Ectodermal cell (in vitro differentiated cells): ENCODE measurements at regions not wholly inside any gene's neighbourhood (a gene's known extent, or its start where the extent isn't known, plus 50 kb on each side); places are given as distances from the start of the nearest gene placed in this dataset.

Experiments used
- H3K27ac ChIP-seq: 2 replicates; pipeline ENCODE4 v1.7.0; 2013; ENCODE audit warnings: mild to moderate bottlenecking, low read depth, low read length; ENCODE audit not compliant: insufficient read depth, poor library complexity, severe bottlenecking
- H3K27me3 ChIP-seq: 2 replicates; pipeline ENCODE4 v1.7.0; 2013; ENCODE audit warnings: mild to moderate bottlenecking, low read length; ENCODE audit not compliant: insufficient read depth, control insufficient read depth, poor library complexity, severe bottlenecking
- H3K36me3 ChIP-seq: one replicate; pipeline ENCODE4 v1.7.0; 2013; ENCODE audit warnings: low read length; ENCODE audit not compliant: control insufficient read depth, insufficient read depth
- H3K4me1 ChIP-seq: one replicate; pipeline ENCODE4 v1.7.0; 2013; ENCODE audit warnings: low read length; ENCODE audit not compliant: control insufficient read depth, insufficient read depth
- H3K4me3 ChIP-seq: 2 replicates; pipeline ENCODE4 v1.7.0; 2013; ENCODE audit warnings: low read depth, low read length, control low read depth; ENCODE audit not compliant: insufficient read depth
- H3K9me3 ChIP-seq: 2 replicates; pipeline ENCODE4 v1.7.0; 2013; ENCODE audit warnings: mild to moderate bottlenecking, low read length, moderate library complexity; ENCODE audit not compliant: control insufficient read depth
- WGBS, 2 experiments: methylation state at CpG; one replicate each; pipeline ENCODE4 v1.1.7; 2013; ENCODE audit warnings: missing lambda C conversion rate in 2 of 2; 5-methylcytosine and 5-hydroxymethylcytosine counted together

- Histone ChIP-seq H3K36me3 (no peaks in the 10 kb centered on the region), H3K27me3 (no peaks in the 10 kb centered on the region), H3K4me3 (no peak overlapping the region), H3K4me1 (no peaks in the 10 kb centered on the region), H3K27ac (no peak overlapping the region), H3K9me3 (no peaks in the 10 kb centered on the region)
- 92 to 93% methylated on average over 8 of the region's 8 CpGs for WGBS, 2 experiments
Measured at GRCh38 chr16:82504836-82505235, 121.9 kb upstream of the CDH13 start.

- Histone ChIP-seq H3K4me3 (no peak overlapping the region), H3K4me1 (no peaks in the 10 kb centered on the region), H3K9me3 (no peaks in the 10 kb centered on the region), H3K27me3 (no peaks in the 10 kb centered on the region), H3K36me3 (no peaks in the 10 kb centered on the region), H3K27ac (no peak overlapping the region)
- 90 to 91% methylated on average over 4 of the region's 4 CpGs for WGBS, 2 experiments
Measured at GRCh38 chr16:82499302-82499701, 127.5 kb upstream of the CDH13 start.

- H3K9me3 ChIP-seq: no peaks in the 10 kb centered on the region
- H3K27ac ChIP-seq: no peak overlapping the region
- WGBS, 2 experiments: 67 to 75% methylated on average over 4 of the region's 4 CpGs
- H3K27me3 ChIP-seq: no peaks in the 10 kb centered on the region
- no peaks in the 10 kb centered on the region for H3K36me3 ChIP-seq
- H3K4me1 ChIP-seq: no peaks in the 10 kb centered on the region
- H3K4me3 ChIP-seq: no peak overlapping the region
Measured at GRCh38 chr16:82497139-82497538, 129.6 kb upstream of the CDH13 start.

GRCh38 chr16:82488460-82488859 lies 138.3 kb upstream of the CDH13 start:
- no peaks in the 10 kb centered on the region for H3K36me3 ChIP-seq
- 88 to 93% methylated on average over 4 of the region's 4 CpGs for WGBS, 2 experiments
- H3K27ac ChIP-seq: no peak overlapping the region
- H3K27me3 ChIP-seq: no peaks in the 10 kb centered on the region
- no peak overlapping the region for H3K4me3 ChIP-seq
- no peaks in the 10 kb centered on the region for H3K9me3 ChIP-seq
- H3K4me1 ChIP-seq: no peaks in the 10 kb centered on the region

- Histone ChIP-seq H3K4me3 (no peak overlapping the region), H3K36me3 (no peaks in the 10 kb centered on the region), H3K9me3 (no peaks in the 10 kb centered on the region), H3K27me3 (no peaks in the 10 kb centered on the region), H3K27ac (no peak overlapping the region), H3K4me1 (no peaks in the 10 kb centered on the region)
- 84 to 91% methylated on average over 3 of the region's 3 CpGs for WGBS, 2 experiments
Measured at GRCh38 chr16:82481455-82481854, 145.3 kb upstream of the CDH13 start.

GRCh38 chr16:82476786-82477185 lies 150.0 kb upstream of the CDH13 start:
- H3K4me3 ChIP-seq: no peak overlapping the region
- WGBS, 2 experiments: 87 to 89% methylated on average over 5 of the region's 5 CpGs
- no peaks in the 10 kb centered on the region for H3K9me3 ChIP-seq
- no peaks in the 10 kb centered on the region for H3K4me1 ChIP-seq
- H3K36me3 ChIP-seq: no peaks in the 10 kb centered on the region
- H3K27me3 ChIP-seq: no peaks in the 10 kb centered on the region
- H3K27ac ChIP-seq: no peak overlapping the region

- Histone ChIP-seq H3K4me3 (no peak overlapping the region), H3K36me3 (no peaks in the 10 kb centered on the region), H3K27ac (no peak overlapping the region), H3K9me3 (no peaks in the 10 kb centered on the region), H3K27me3 (no peaks in the 10 kb centered on the region), H3K4me1 (peaks cover 15% of the 10 kb centered on the region)
- 86 to 87% methylated on average over 6 to 8 of the region's 8 CpGs for WGBS, 2 experiments
Measured at GRCh38 chr16:82470620-82471152, 156.1 kb upstream of the CDH13 start.

- WGBS, 2 experiments: 90 to 94% methylated on average over 6 to 7 of the region's 7 CpGs
- Histone ChIP-seq H3K27me3 (no peaks in the 10 kb centered on the region), H3K36me3 (no peaks in the 10 kb centered on the region), H3K4me3 (no peak overlapping the region), H3K27ac (no peak overlapping the region), H3K4me1 (peaks cover 15% of the 10 kb centered on the region), H3K9me3 (no peaks in the 10 kb centered on the region)
Measured at GRCh38 chr16:82470016-82470415, 156.8 kb upstream of the CDH13 start.

GRCh38 chr16:82464187-82464586 lies 162.6 kb upstream of the CDH13 start:
- no peaks in the 10 kb centered on the region for H3K36me3 ChIP-seq
- no peaks in the 10 kb centered on the region for H3K9me3 ChIP-seq
- no peaks in the 10 kb centered on the region for H3K4me1 ChIP-seq
- 91 to 95% methylated on average over 13 of the region's 13 CpGs for WGBS, 2 experiments
- no peak overlapping the region for H3K27ac ChIP-seq
- no peak overlapping the region for H3K4me3 ChIP-seq
- no peaks in the 10 kb centered on the region for H3K27me3 ChIP-seq

- 71 to 76% methylated on average over 3 of the region's 3 CpGs for WGBS, 2 experiments
- no peak overlapping the region for H3K27ac ChIP-seq
- no peaks in the 10 kb centered on the region for H3K36me3 ChIP-seq
- no peaks in the 10 kb centered on the region for H3K4me1 ChIP-seq
- no peaks in the 10 kb centered on the region for H3K27me3 ChIP-seq
- no peak overlapping the region for H3K4me3 ChIP-seq
- no peaks in the 10 kb centered on the region for H3K9me3 ChIP-seq
Measured at GRCh38 chr16:82460766-82461165, 166.0 kb upstream of the CDH13 start.
